Ovary (tissue), 7 donors: ENCODE measurements at regions not wholly inside any gene's neighbourhood (a gene's known extent, or its start where the extent isn't known, plus 50 kb on each side); places are given as distances from the start of the nearest gene placed in this dataset.

Experiments
- DNase-seq, 5 donors: peaks; one replicate each; pipeline ENCODE4 v3.0.0-alpha.2; 2019 to 2020
- H3K27ac ChIP-seq, 2 donors: fragments of 200-600 bp; one replicate each; pipeline versions ENCODE4 v1.5.1 to v1.8.0; 2019 to 2022
- H3K27me3 ChIP-seq: fragments of 200-600 bp; one replicate; pipeline ENCODE4 v1.8.0; 2022
- H3K36me3 ChIP-seq: fragments of 200-600 bp; sonication (generic); one replicate; pipeline ENCODE4 v1.5.1; 2019
- H3K4me1 ChIP-seq: one replicate; pipeline ENCODE4 v1.8.1; 2013; ENCODE audit warnings: mild to moderate bottlenecking, moderate library complexity; ENCODE audit not compliant: insufficient read depth
- H3K4me3 ChIP-seq: fragments of 200-600 bp; sonication (generic); one replicate; pipeline ENCODE4 v1.5.1; 2017
- H3K9me3 ChIP-seq, 2 donors: fragments of 200-600 bp in 1 of 2; sonication (generic) in 1 of 2; one replicate each; pipeline versions ENCODE4 v1.5.1 to v1.8.1; 2013 to 2019; ENCODE audit warnings: mild to moderate bottlenecking in 1 of 2, moderate library complexity in 1 of 2
- CTCF ChIP-seq, 3 donors: fragments of 450-650 bp in 2 of 3; fragments of 200-600 bp in 1 of 3; IDR thresholded peaks; one replicate each; pipeline versions ENCODE4 v1.5.1 to v1.8.0; 2016 to 2022; ENCODE audit warnings: antibody characterized with exemption in 3 of 3, mild to moderate bottlenecking in 1 of 3
- EP300 ChIP-seq: sonication (generic); formaldehyde crosslinking; IDR thresholded peaks from one replicate; pipeline ENCODE4 v1.6.1; 2017; ENCODE audit warnings: antibody characterized with exemption
- POLR2A ChIP-seq: fragments of 450-650 bp; IDR thresholded peaks from one replicate; pipeline ENCODE4 v1.6.1; 2017; ENCODE audit warnings: antibody characterized with exemption, mild to moderate bottlenecking, moderate library complexity
- WGBS, 3 donors: extraction: QIAGEN DNeasy Blood & Tissue Kit in 1 of 3; methylation state at CpG; one replicate each; pipeline versions ENCODE4 v1.1.5 to v1.1.7; 2013 to 2017; 5-methylcytosine and 5-hydroxymethylcytosine counted together
- intact Hi-C, 4 donors: fragments of 100-400 bp; cut with DNase I; formaldehyde crosslinking; loops; one replicate each; pipeline versions ENCODE4 v1.11.0 to v1.15.1; 2022 to 2023
- donor health status: DM: no; HTN: no; CAD: no; lungs with moderate emphysema.
- donor health status: DM: no; HTN: no; CAD: no.
- donor health status: Bipolar disorder and iron deficiency.
- donor health status: DM: no; HTN: no; CAD: no.
- donor health status: DM: yes; HTN: yes; CAD: no.

GRCh38 chr3:176202652-176203051, 994.6 kb downstream of the TBL1XR1 start:
- DNase-seq: no peak
- intact Hi-C loops: no loop called here

GRCh38 chr3:176193032-176193730, 1004.1 kb downstream of the TBL1XR1 start:
- Histone ChIP-seq H3K27me3 (no peaks in the 10 kb centered on the region), H3K27ac (no peak overlapping the region), H3K36me3 (no peaks in the 10 kb centered on the region), H3K4me1 (peaks cover 1% of the 10 kb centered on the region), H3K9me3 (no peaks in the 10 kb centered on the region), H3K4me3 (no peak overlapping the region)
- DNase-seq: no peak
- no peak for TF ChIP-seq POLR2A
- TF ChIP-seq EP300: no peak
- TF ChIP-seq CTCF (IDR thresholded peaks at IDR 0.05): no peak
- intact Hi-C loops: no loop called here

More at GRCh38 chr3:176202652-176203051, 994.6 kb downstream of the TBL1XR1 start:
- Histone ChIP-seq H3K27ac (no peak overlapping the region), H3K9me3 (no peaks in the 10 kb centered on the region), H3K4me3 (no peak overlapping the region), H3K27me3 (peaks cover 3% of the 10 kb centered on the region), H3K36me3 (no peaks in the 10 kb centered on the region), H3K4me1 (no peaks in the 10 kb centered on the region)
- no peak for TF ChIP-seq POLR2A
- TF ChIP-seq EP300: no peak
- WGBS, 3 donors: 68 to 75% (median 69%) methylated on average over 2 of the region's 2 CpGs

- Histone ChIP-seq H3K36me3 (no peaks in the 10 kb centered on the region), H3K4me3 (no peak overlapping the region), H3K27me3 (no peaks in the 10 kb centered on the region), H3K4me1 (peaks cover 1% of the 10 kb centered on the region), H3K9me3 (no peaks in the 10 kb centered on the region), H3K27ac (no peak overlapping the region)
- intact Hi-C loops: no loop called here
- TF ChIP-seq CTCF (IDR thresholded peaks at IDR 0.05) (no peak), EP300 (no peak), POLR2A (no peak)
- DNase-seq: no peak
Observed at GRCh38 chr3:176190755-176191154, 1006.5 kb downstream of the TBL1XR1 start.

- Histone ChIP-seq H3K9me3 (no peaks in the 10 kb centered on the region), H3K27ac (no peak overlapping the region), H3K27me3 (no peaks in the 10 kb centered on the region), H3K36me3 (no peaks in the 10 kb centered on the region), H3K4me1 (no peaks in the 10 kb centered on the region), H3K4me3 (no peak overlapping the region)
- intact Hi-C loops: no loop called here
- DNase-seq: no peak
- TF ChIP-seq POLR2A (no peak), CTCF (IDR thresholded peaks at IDR 0.05) (no peak)
- 3 to 63% (median 63%) methylated on average over 1 of the region's 1 CpG for WGBS, 3 donors
Observed at GRCh38 chr3:176183181-176183580, 1014.1 kb downstream of the TBL1XR1 start.

GRCh38 chr3:176174060-176174459, 1023.2 kb downstream of the TBL1XR1 start:
- WGBS, 3 donors: 96 to 98% (median 96%) methylated on average over 6 of the region's 6 CpGs
- no peak overlapping the region for H3K27ac ChIP-seq
- TF ChIP-seq EP300: no peak
- TF ChIP-seq POLR2A: no peak
- no peak for TF ChIP-seq CTCF (IDR thresholded peaks at IDR 0.05)
- no peaks in the 10 kb centered on the region for H3K36me3 ChIP-seq
- no peak overlapping the region for H3K4me3 ChIP-seq
- no peaks in the 10 kb centered on the region for H3K27me3 ChIP-seq
- no peak for DNase-seq
- intact Hi-C loops: no loop called here
- H3K9me3 ChIP-seq: no peaks in the 10 kb centered on the region
- H3K4me1 ChIP-seq: no peaks in the 10 kb centered on the region
